ENCODE measurements at regions not wholly inside any gene's neighbourhood (a gene's known extent, or its start where the extent isn't known, plus 50 kb on each side); places are given as distances from the start of the nearest gene placed in this dataset.
"Not testable (repeated sequence)": the region's sequence is repeated elsewhere in the genome, so short reads cannot be mapped to it uniquely, and the experiment has no call there.

GRCh38 chr5:38697013-38697412 is 140.6 kb upstream of the LIFR start:
- Histone ChIP-seq H3K27ac (ENCODE audit: low read depth in 2 of 2, low read length in 1 of 2) (no peak overlapping the region), H3K4me2 (no peak overlapping the region), H3K4me1 (ENCODE audit: control insufficient read depth in 1 of 2, insufficient read depth in 2 of 2, low read depth in 1 of 2, low read length in 1 of 2) (peaks cover 0 to 5% of the 10 kb centered on the region in 2 experiments; a peak in 1 of 4 replicates), H3K9me2 (no peaks in the 10 kb centered on the region), H3K9me3 (no peaks in the 10 kb centered on the region), H3K27me3 (ENCODE audit: insufficient read depth) (no peaks in the 10 kb centered on the region; the same call in 1 of the 2 replicates), H3F3A (replicated peaks; ENCODE audit: insufficient read depth) (no peaks in the 10 kb centered on the region), H3K9ac (no peak overlapping the region), H4K20me1 (ENCODE audit: insufficient read depth) (no peaks in the 10 kb centered on the region), H3K4me3 (ENCODE audit: low read depth in 2 of 2, low read length in 1 of 2) (no peak overlapping the region), H3K79me2 (ENCODE audit: insufficient read depth) (no peaks in the 10 kb centered on the region), H2AFZ (ENCODE audit: low read depth) (no peak overlapping the region), H3K36me3 (replicated peaks in 1 of 2; ENCODE audit: control insufficient read depth in 1 of 2, insufficient read depth in 2 of 2, low read length in 1 of 2) (no peaks in the 10 kb centered on the region)
- ChIA-PET CTCF (no interaction called here), POLR2A (no interaction called here)
- TF ChIP-seq POLR2AphosphoS5 (IDR thresholded peaks at IDR 0.05; ENCODE audit: low read depth, low read length) (no peak), MAX (IDR thresholded peaks at IDR 0.05; ENCODE audit: low read depth) (no peak), RAD21 (IDR thresholded peaks at IDR 0.05; ENCODE audit: low read length) (no peak), RXRA (IDR thresholded peaks at IDR 0.05; ENCODE audit: borderline replicate concordance, low read depth) (no peak), SIN3A (IDR thresholded peaks at IDR 0.05; ENCODE audit: borderline replicate concordance, low read depth, low read length) (no peak), NFIC (IDR thresholded peaks at IDR 0.05; ENCODE audit: borderline replicate concordance) (no peak), FOXM1 (IDR thresholded peaks at IDR 0.05; ENCODE audit: low read depth) (no peak), REST (IDR thresholded peaks at IDR 0.05; ENCODE audit: low read depth, low read length) (no peak), CHD2 (IDR thresholded peaks at IDR 0.05; ENCODE audit: low read length, partially characterized antibody) (no peak)
- TF ChIP-seq, protein P1, sequence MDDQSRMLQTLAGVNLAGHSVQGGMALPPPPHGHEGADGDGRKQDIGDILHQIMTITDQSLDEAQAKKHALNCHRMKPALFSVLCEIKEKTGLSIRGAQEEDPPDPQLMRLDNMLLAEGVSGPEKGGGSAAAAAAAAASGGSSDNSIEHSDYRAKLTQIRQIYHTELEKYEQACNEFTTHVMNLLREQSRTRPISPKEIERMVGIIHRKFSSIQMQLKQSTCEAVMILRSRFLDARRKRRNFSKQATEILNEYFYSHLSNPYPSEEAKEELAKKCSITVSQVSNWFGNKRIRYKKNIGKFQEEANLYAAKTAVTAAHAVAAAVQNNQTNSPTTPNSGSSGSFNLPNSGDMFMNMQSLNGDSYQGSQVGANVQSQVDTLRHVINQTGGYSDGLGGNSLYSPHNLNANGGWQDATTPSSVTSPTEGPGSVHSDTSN (IDR thresholded peaks at IDR 0.05), result no peak
- DNase-seq, result no peak

GRCh38 chr5:38705529-38705928 is 140.3 kb upstream of the OSMR start:
- H3K4me2 ChIP-seq; H3K36me3 ChIP-seq (replicated peaks in 1 of 2; ENCODE audit: control insufficient read depth in 1 of 2, insufficient read depth in 2 of 2, low read length in 1 of 2); H3K9ac ChIP-seq; H2AFZ ChIP-seq (ENCODE audit: low read depth); H3K9me2 ChIP-seq; H3K4me3 ChIP-seq (ENCODE audit: low read depth in 2 of 2, low read length in 1 of 2); H3F3A ChIP-seq (replicated peaks; ENCODE audit: insufficient read depth); H3K9me3 ChIP-seq; POLR2A ChIA-PET; H3K79me2 ChIP-seq (ENCODE audit: insufficient read depth); CTCF ChIA-PET; H3K27me3 ChIP-seq (ENCODE audit: insufficient read depth); H3K27ac ChIP-seq (ENCODE audit: low read depth in 2 of 2, low read length in 1 of 2); H4K20me1 ChIP-seq (ENCODE audit: insufficient read depth); DNase-seq: not testable (repeated sequence)
- WGBS (ENCODE audit: low lambda C conversion rate), result 49% methylated on average over 4 of the region's 4 CpGs
- H3K4me1 ChIP-seq (ENCODE audit: control insufficient read depth in 1 of 2, insufficient read depth in 2 of 2, low read depth in 1 of 2, low read length in 1 of 2), result peaks cover 0 to 16% of the 10 kb centered on the region in 2 experiments; a peak in 2 of 4 replicates

Data from SK-N-SH (cell line).